Natural killer cell (primary cell): ENCODE measurements at regions not wholly inside any gene's neighbourhood (a gene's known extent, or its start where the extent isn't known, plus 50 kb on each side); places are given as distances from the start of the nearest gene placed in this dataset.

Source experiments
- ATAC-seq, 3 donors: fragments of 150-1000 bp in 2 of 3; fragments of 200-7000 bp in 1 of 3; cut with Tn5 transposase; 1 replicate in 1 of 3; 2 replicates in 2 of 3; pipeline ENCODE4 v1.10.0; 2021; ENCODE audit warnings: mild to moderate bottlenecking in 2 of 3, moderate library complexity in 2 of 3
- DNase-seq, 2 donors: peaks; one replicate each; pipeline versions ENCODE4 v3.0.0 to v3.0.0-alpha.2; 2013 to 2021; ENCODE audit warnings: mixed read lengths in 1 of 2
- H3K27ac ChIP-seq: one replicate; pipeline ENCODE4 v1.5.1; 2013; ENCODE audit warnings: mild to moderate bottlenecking, low read length
- H3K27me3 ChIP-seq: one replicate; pipeline ENCODE4 v1.6.1; 2013; ENCODE audit warnings: low read length; ENCODE audit not compliant: control insufficient read depth, insufficient read depth
- H3K36me3 ChIP-seq: one replicate; pipeline ENCODE4 v1.6.1; 2013; ENCODE audit warnings: low read length; ENCODE audit not compliant: control insufficient read depth, insufficient read depth
- H3K4me1 ChIP-seq: one replicate; pipeline ENCODE4 v1.6.1; 2013; ENCODE audit warnings: low read length; ENCODE audit not compliant: control insufficient read depth, insufficient read depth
- H3K4me3 ChIP-seq: one replicate; pipeline ENCODE4 v1.5.1; 2013; ENCODE audit warnings: low read length
- H3K9me3 ChIP-seq: one replicate; pipeline ENCODE4 v1.6.1; 2013; ENCODE audit warnings: low read length; ENCODE audit not compliant: control insufficient read depth, insufficient read depth
- H3K27ac Mint-ChIP-seq, 2 donors: one replicate each; pipeline ENCODE4 v1.8.0; 2022; ENCODE audit warnings: mild to moderate bottlenecking in 2 of 2, mixed read lengths in 2 of 2, moderate library complexity in 1 of 2
- H3K27me3 Mint-ChIP-seq, 2 donors: one replicate each; pipeline ENCODE4 v1.8.0; 2022; ENCODE audit warnings: low read depth in 2 of 2, mixed read lengths in 2 of 2
- H3K36me3 Mint-ChIP-seq: one replicate; pipeline ENCODE4 v1.8.0; 2022; ENCODE audit warnings: mixed read lengths
- H3K4me1 Mint-ChIP-seq, 2 donors: one replicate each; pipeline ENCODE4 v1.8.0; 2022; ENCODE audit warnings: mixed read lengths in 2 of 2
- H3K4me3 Mint-ChIP-seq: one replicate; pipeline ENCODE4 v1.8.0; 2022; ENCODE audit warnings: mild to moderate bottlenecking, moderate library complexity, mixed read lengths
- H3K9me3 Mint-ChIP-seq, 2 donors: one replicate each; pipeline ENCODE4 v1.8.0; 2022; ENCODE audit warnings: mixed read lengths in 2 of 2
- WGBS: methylation state at CpG from one replicate; pipeline ENCODE4 v1.1.7; 2013; ENCODE audit warnings: missing lambda C conversion rate; ENCODE audit not compliant: insufficient coverage; 5-methylcytosine and 5-hydroxymethylcytosine counted together
- intact Hi-C: fragments of 100-400 bp; cut with micrococcal nuclease; formaldehyde crosslinking; loops from one replicate; pipeline ENCODE4 v1.14.2; 2022
- TF ChIP-seq, protein P1 (sequence below): fragments of 200-600 bp; IDR thresholded peaks from one replicate; pipeline ENCODE4 v1.8.0; 2022; ENCODE audit warnings: antibody characterized with exemption

DNA sequence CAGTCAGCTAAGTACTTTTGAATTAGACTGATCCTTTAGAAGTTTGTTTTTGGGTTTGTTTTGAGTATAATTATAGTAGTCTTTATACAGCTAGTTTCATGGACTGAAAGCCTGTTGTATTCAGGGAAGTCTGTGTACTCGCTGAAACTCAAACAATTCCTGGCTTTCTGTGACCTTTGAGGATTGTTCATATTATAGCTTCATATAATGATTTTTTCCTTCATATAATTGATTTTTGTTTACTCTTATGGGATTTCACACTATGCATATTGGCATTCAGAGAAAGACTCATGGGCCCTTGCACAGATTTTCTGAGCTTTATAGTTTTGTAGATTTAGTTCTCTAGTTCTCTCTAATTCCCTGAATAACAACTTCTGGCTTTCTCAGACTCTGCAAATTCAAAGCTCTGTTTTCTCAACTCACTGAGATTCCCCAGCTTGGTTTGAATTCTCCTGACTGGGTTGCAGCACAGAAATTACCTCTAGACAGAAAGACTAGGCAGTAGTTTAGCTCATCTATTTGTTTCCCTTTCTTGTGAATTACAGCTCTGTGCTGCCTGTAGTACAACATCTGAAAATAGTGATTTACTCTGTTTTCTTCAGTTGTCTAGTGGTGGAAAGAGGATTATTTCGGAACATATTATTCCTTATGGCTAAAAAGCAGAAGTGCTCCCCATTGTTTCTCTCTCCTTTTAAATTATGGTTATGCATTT, 495.9 kb upstream of the CNTNAP5 start:
- 100% methylated on average over 1 of the region's 2 CpGs for WGBS
- Mint-ChIP-seq H3K9me3 (peaks cover 12 to 18% of the 10 kb centered on the region in 2 donors), H3K4me1 (no peaks in the 10 kb centered on the region), H3K4me3 (no peak overlapping the region), H3K36me3 (peaks cover 6% of the 10 kb centered on the region), H3K27ac (no peak overlapping the region), H3K27me3 (no peaks in the 10 kb centered on the region)
- H3K9me3 ChIP-seq = no peaks in the 10 kb centered on the region
- H3K4me3 ChIP-seq = no peak overlapping the region
- no peaks in the 10 kb centered on the region for H3K27me3 ChIP-seq
- no peaks in the 10 kb centered on the region for H3K4me1 ChIP-seq
- intact Hi-C loops = no loop called here
- H3K27ac ChIP-seq = no peak overlapping the region
- no peaks in the 10 kb centered on the region for H3K36me3 ChIP-seq
- no peak for DNase-seq
- ATAC-seq = no peak
- TF ChIP-seq, protein P1, sequence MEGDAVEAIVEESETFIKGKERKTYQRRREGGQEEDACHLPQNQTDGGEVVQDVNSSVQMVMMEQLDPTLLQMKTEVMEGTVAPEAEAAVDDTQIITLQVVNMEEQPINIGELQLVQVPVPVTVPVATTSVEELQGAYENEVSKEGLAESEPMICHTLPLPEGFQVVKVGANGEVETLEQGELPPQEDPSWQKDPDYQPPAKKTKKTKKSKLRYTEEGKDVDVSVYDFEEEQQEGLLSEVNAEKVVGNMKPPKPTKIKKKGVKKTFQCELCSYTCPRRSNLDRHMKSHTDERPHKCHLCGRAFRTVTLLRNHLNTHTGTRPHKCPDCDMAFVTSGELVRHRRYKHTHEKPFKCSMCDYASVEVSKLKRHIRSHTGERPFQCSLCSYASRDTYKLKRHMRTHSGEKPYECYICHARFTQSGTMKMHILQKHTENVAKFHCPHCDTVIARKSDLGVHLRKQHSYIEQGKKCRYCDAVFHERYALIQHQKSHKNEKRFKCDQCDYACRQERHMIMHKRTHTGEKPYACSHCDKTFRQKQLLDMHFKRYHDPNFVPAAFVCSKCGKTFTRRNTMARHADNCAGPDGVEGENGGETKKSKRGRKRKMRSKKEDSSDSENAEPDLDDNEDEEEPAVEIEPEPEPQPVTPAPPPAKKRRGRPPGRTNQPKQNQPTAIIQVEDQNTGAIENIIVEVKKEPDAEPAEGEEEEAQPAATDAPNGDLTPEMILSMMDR = no peak

- Mint-ChIP-seq H3K4me3 (no peak overlapping the region), H3K27me3 (no peaks in the 10 kb centered on the region), H3K36me3 (peaks cover 6% of the 10 kb centered on the region), H3K27ac (no peak overlapping the region), H3K4me1 (no peaks in the 10 kb centered on the region), H3K9me3 (peaks cover 16 to 23% of the 10 kb centered on the region in 2 donors)
- Histone ChIP-seq H3K27me3 (no peaks in the 10 kb centered on the region), H3K9me3 (no peaks in the 10 kb centered on the region), H3K27ac (no peak overlapping the region), H3K4me3 (no peak overlapping the region), H3K36me3 (no peaks in the 10 kb centered on the region), H3K4me1 (no peaks in the 10 kb centered on the region)
- intact Hi-C loops = no loop called here
- TF ChIP-seq, protein P1 = no peak
- no peak for DNase-seq
- no peak for ATAC-seq
- WGBS = 100% methylated on average over 1 of the region's 1 CpG
Observed at GRCh38 chr2:123530004-123530403, 495.1 kb upstream of the CNTNAP5 start.

DNA sequence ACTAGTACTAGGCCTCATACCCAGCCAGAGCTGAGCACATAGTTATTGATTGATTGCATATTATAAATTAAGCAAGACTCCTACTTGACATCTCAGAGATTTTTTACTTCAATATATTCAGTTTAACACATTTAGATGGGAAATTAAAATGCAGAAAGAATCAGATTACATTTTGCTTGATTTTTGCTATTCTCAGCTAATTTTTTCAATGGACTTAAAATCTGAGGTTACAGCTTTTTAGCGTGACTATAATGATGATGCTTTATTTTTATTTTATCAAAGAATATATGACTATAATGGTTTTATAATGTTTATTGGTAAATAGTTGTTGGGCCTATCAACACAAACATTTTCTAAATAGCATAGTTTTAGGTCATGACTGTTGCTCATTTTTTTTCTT, 493.0 kb upstream of the CNTNAP5 start:
- H3K27me3 ChIP-seq = no peaks in the 10 kb centered on the region
- H3K4me1 ChIP-seq = no peaks in the 10 kb centered on the region
- no peak overlapping the region for H3K27ac ChIP-seq
- Mint-ChIP-seq H3K4me3 (no peak overlapping the region), H3K27me3 (no peaks in the 10 kb centered on the region), H3K27ac (no peak overlapping the region), H3K9me3 (peaks cover 17 to 20% of the 10 kb centered on the region in 2 donors), H3K36me3 (peaks cover 1% of the 10 kb centered on the region), H3K4me1 (no peaks in the 10 kb centered on the region)
- DNase-seq (no peak), ATAC-seq (no peak)
- intact Hi-C loops = no loop called here
- no peaks in the 10 kb centered on the region for H3K9me3 ChIP-seq
- TF ChIP-seq, protein P1 = no peak
- H3K36me3 ChIP-seq = no peaks in the 10 kb centered on the region
- no peak overlapping the region for H3K4me3 ChIP-seq
- no CpG with 5 or more reads among the region's 1 CpG for WGBS

GRCh38 chr2:123532994-123533393, 492.1 kb upstream of the CNTNAP5 start:
- ATAC-seq = no peak
- TF ChIP-seq, protein P1 = no peak
- no peaks in the 10 kb centered on the region for H3K4me1 ChIP-seq

More at GRCh38 chr2:123532994-123533393, 492.1 kb upstream of the CNTNAP5 start:
- Histone ChIP-seq H3K9me3 (no peaks in the 10 kb centered on the region), H3K27ac (no peak overlapping the region), H3K27me3 (no peaks in the 10 kb centered on the region), H3K36me3 (no peaks in the 10 kb centered on the region), H3K4me3 (no peak overlapping the region)
- H3K27ac Mint-ChIP-seq = no peak overlapping the region
- H3K9me3 Mint-ChIP-seq = peaks cover 19 to 21% of the 10 kb centered on the region in 2 donors
- H3K36me3 Mint-ChIP-seq = no peaks in the 10 kb centered on the region
- DNase-seq = no peak
- no peak overlapping the region for H3K4me3 Mint-ChIP-seq
- intact Hi-C loops = no loop called here
- no peaks in the 10 kb centered on the region for H3K27me3 Mint-ChIP-seq
- WGBS = no CpG with 5 or more reads among the region's 2 CpGs
- H3K4me1 Mint-ChIP-seq = no peaks in the 10 kb centered on the region
